ENCODE measurements at regions not wholly inside any gene's neighbourhood (a gene's known extent, or its start where the extent isn't known, plus 50 kb on each side); places are given as distances from the start of the nearest gene placed in this dataset.
A peak's percentile ranks its signal among the peaks of the same experiment; 100 is the strongest.

- no TSS peak for BruUV-seq (replicated peaks)
- Histone ChIP-seq H3K79me2 (ENCODE audit: insufficient read depth, low read length) (no peaks in the 10 kb centered on the region), H4K20me1 (ENCODE audit: insufficient read depth) (no peaks in the 10 kb centered on the region), H3K4me1 (ENCODE audit: control insufficient read depth in 1 of 2, insufficient read depth in 2 of 2, low read length in 2 of 2) (peaks cover 0 to 10% of the 10 kb centered on the region in 2 experiments; a peak in 1 of 4 replicates), H3K27ac (ENCODE audit: low read depth, low read length) (no peak overlapping the region), H3K9ac (ENCODE audit: low read length) (no peak overlapping the region), H3K36me3 (ENCODE audit: control insufficient read depth in 1 of 2, insufficient read depth in 2 of 2, low read length in 2 of 2) (no peaks in the 10 kb centered on the region), H3K9me3 (ENCODE audit: control insufficient read depth in 1 of 2, insufficient read depth in 1 of 2, low read depth in 1 of 2, low read length in 2 of 2) (no peaks in the 10 kb centered on the region), H3K27me3 (ENCODE audit: insufficient read depth, low read length) (no peaks in the 10 kb centered on the region), H2AFZ (ENCODE audit: low read depth, low read length, poor library complexity, severe bottlenecking) (no peak overlapping the region), H3K4me2 (ENCODE audit: low read length) (no peak overlapping the region; the same call in 1 of the 2 replicates), H3K4me3 (replicated peaks in 1 of 2; ENCODE audit: low read depth in 1 of 2, low read length in 2 of 2) (no peak overlapping the region), H3K9me2 (ENCODE audit: insufficient read depth) (no peaks in the 10 kb centered on the region)
- intact Hi-C loops (cut with micrococcal nuclease) = no loop called here
- ATAC-seq (peak; percentile 22; the same call in 1 of the 2 replicates), DNase-seq (ENCODE audit: low read depth, low spot score) (no peak)
- ChIA-PET POLR2A (no interaction called here), CTCF (interaction anchor here (0.9 kb wide), 1 partner anchor 10 kb away, joined by 3 read pairs; no protein-coding TSS in a partner anchor), RAD21 (ENCODE audit: low non-redundant PET in 1 of 2, low total read pairs in 2 of 2, uncharacterized antibody in 2 of 2, unreplicated experiment in 2 of 2) (no interaction called here)
- TF ChIP-seq YY1 (IDR thresholded peaks at IDR 0.05; ENCODE audit: extremely low read depth, insufficient replicate concordance, low read depth, low read length) (no peak), POLR2AphosphoS5 (IDR thresholded peaks at IDR 0.05; ENCODE audit: low read depth, low read length) (no peak), ZNF274 (IDR thresholded peaks at IDR 0.05; ENCODE audit: low read depth, low read length) (no peak), SIN3A (IDR thresholded peaks at IDR 0.05; ENCODE audit: low read depth) (no peak), TCF7L2 (IDR thresholded peaks at IDR 0.05; ENCODE audit: borderline replicate concordance, extremely low read depth, insufficient read depth, insufficient read length) (no peak), CEBPB (IDR thresholded peaks at IDR 0.05; ENCODE audit: low read depth) (no peak), POLR2A (IDR thresholded peaks at IDR 0.05; ENCODE audit: borderline replicate concordance, extremely low read depth, insufficient read depth, insufficient read length) (no peak), JUND (IDR thresholded peaks at IDR 0.05) (no peak), SP1 (IDR thresholded peaks at IDR 0.05; ENCODE audit: low read depth) (no peak), EZH2 (IDR thresholded peaks at IDR 0.05) (no peak), CTCF (IDR thresholded peaks at IDR 0.05 in 2 of 3, conservative IDR thresholded peaks at IDR 0.05 in 1 of 3; ENCODE audit: borderline replicate concordance in 1 of 3, insufficient read depth in 1 of 3, low read depth in 2 of 3, low read length in 2 of 3) (no peak)
- TF ChIP-seq, protein P1, sequence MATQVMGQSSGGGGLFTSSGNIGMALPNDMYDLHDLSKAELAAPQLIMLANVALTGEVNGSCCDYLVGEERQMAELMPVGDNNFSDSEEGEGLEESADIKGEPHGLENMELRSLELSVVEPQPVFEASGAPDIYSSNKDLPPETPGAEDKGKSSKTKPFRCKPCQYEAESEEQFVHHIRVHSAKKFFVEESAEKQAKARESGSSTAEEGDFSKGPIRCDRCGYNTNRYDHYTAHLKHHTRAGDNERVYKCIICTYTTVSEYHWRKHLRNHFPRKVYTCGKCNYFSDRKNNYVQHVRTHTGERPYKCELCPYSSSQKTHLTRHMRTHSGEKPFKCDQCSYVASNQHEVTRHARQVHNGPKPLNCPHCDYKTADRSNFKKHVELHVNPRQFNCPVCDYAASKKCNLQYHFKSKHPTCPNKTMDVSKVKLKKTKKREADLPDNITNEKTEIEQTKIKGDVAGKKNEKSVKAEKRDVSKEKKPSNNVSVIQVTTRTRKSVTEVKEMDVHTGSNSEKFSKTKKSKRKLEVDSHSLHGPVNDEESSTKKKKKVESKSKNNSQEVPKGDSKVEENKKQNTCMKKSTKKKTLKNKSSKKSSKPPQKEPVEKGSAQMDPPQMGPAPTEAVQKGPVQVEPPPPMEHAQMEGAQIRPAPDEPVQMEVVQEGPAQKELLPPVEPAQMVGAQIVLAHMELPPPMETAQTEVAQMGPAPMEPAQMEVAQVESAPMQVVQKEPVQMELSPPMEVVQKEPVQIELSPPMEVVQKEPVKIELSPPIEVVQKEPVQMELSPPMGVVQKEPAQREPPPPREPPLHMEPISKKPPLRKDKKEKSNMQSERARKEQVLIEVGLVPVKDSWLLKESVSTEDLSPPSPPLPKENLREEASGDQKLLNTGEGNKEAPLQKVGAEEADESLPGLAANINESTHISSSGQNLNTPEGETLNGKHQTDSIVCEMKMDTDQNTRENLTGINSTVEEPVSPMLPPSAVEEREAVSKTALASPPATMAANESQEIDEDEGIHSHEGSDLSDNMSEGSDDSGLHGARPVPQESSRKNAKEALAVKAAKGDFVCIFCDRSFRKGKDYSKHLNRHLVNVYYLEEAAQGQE (IDR thresholded peaks at IDR 0.05; ENCODE audit: low read depth) = no peak
- TF ChIP-seq, protein P2, sequence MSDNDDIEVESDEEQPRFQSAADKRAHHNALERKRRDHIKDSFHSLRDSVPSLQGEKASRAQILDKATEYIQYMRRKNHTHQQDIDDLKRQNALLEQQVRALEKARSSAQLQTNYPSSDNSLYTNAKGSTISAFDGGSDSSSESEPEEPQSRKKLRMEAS (IDR thresholded peaks at IDR 0.05) = no peak
- TF ChIP-seq, protein P3, sequence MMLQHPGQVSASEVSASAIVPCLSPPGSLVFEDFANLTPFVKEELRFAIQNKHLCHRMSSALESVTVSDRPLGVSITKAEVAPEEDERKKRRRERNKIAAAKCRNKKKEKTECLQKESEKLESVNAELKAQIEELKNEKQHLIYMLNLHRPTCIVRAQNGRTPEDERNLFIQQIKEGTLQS (IDR thresholded peaks at IDR 0.05) = no peak
Measured at GRCh38 chr11:35064114-35064800, 74.7 kb upstream of the CD44 start.

All from HCT116 (cell line).